NCI-H2081 treated with DMSO at 0.1 percent for 48 hours (cell line): ENCODE measurements at regions not wholly inside any gene's neighbourhood (a gene's known extent, or its start where the extent isn't known, plus 50 kb on each side); places are given as distances from the start of the nearest gene placed in this dataset.
"Not testable (repeated sequence)": the region's sequence is repeated elsewhere in the genome, so short reads cannot be mapped to it uniquely, and the experiment has no call there.

Experiments
- DNase-seq: peaks from one replicate; lab custom pipeline; 2025; lab: John Stamatoyannopoulos, UW

- no peak for DNase-seq
Measured at GRCh38 chr1:199044191-199044590, 405.4 kb downstream of the PTPRC start.

- DNase-seq = no peak
Measured at GRCh38 chr1:199046618-199047017, 407.8 kb downstream of the PTPRC start.

GRCh38 chr1:199054694-199055093 is 415.9 kb downstream of the PTPRC start:
- no peak for DNase-seq

- DNase-seq = no peak
Measured at GRCh38 chr1:199057322-199057721, 418.5 kb downstream of the PTPRC start.

GRCh38 chr1:199058281-199058680 is 419.4 kb downstream of the PTPRC start:
- DNase-seq = no peak

GRCh38 chr1:199064971-199065370 is 426.1 kb downstream of the PTPRC start:
- no peak for DNase-seq

GRCh38 chr1:199067483-199067882 is 428.6 kb downstream of the PTPRC start:
- no peak for DNase-seq

- DNase-seq = no peak
Measured at GRCh38 chr1:199071080-199071479, 432.2 kb downstream of the PTPRC start.

- DNase-seq = no peak
Measured at GRCh38 chr1:199073166-199073565, 434.3 kb downstream of the PTPRC start.

DNA sequence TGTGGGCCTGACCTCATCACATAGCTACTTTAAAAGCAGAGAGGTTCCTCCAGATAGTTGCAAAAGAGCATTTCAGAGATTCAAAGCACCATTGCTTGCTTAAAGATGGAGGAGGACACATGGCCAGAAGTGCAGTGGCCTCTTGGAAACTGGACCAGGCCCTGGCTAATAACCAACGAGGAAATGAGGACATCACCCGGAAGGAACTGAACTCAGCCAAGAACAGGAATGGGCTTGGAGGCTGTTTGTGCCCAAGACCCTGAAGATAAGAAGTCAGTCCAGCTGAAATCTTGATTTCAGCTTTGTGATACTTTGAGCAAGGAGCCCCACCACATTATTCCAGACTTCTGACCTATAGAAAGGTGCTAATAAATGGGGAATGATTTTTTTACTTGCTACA is 437.0 kb downstream of the PTPRC start:
- no peak for DNase-seq

- no peak for DNase-seq
Measured at GRCh38 chr1:199079994-199080393, 441.2 kb downstream of the PTPRC start.

GRCh38 chr1:199081739-199082138 is 442.9 kb downstream of the PTPRC start:
- DNase-seq = no peak

DNA sequence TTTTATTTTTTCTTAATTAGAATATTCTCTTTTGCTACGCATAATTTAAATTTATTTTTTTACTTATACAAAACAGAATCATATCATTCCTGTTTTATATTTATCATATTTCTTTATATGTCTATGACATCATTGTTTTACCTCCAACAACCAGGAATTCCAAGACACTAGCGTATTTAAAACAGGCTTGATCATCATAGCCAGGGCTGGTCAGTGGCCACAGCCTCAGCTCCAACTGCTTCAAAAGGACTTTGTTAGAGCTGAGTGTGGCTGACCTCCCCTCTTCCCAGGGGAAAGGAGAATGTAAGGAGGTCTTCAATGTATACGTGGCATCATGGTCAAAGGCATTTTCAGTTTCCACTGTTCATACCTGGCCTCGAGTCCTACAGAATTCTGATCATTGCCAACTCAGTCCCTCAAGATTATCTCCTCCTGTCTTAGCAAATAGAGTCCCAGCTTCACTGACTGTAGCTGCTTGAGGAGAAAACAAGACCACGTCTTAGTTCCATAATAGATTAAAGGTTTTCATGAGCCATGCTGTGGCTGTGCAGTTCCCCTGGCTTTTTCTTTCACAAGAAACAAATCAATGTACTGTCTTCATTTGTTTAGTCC is 444.0 kb downstream of the PTPRC start:
- DNase-seq = no peak

DNA sequence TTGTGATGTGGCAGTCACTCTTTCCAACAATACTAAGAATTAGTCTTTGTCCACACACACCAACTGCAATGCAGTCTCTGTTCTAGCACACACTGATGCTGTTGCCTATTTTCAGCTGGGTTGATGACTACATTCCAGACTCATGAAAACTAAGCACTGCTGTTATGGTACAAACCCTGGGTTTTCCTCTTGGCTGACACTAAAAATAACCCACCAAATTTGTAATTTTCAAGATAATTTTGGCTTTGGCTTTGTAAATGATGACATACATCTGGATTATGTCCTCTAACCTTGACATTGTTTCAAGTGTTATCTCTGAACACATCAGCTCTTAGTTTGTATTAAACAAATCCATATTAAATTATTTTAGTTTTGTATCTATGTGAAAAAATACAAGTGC is 444.8 kb downstream of the PTPRC start:
- no peak for DNase-seq

- no peak for DNase-seq
Measured at GRCh38 chr1:199084293-199084692, 445.5 kb downstream of the PTPRC start.

GRCh38 chr1:199085903-199086302 is 447.1 kb downstream of the PTPRC start:
- DNase-seq = no peak

DNA sequence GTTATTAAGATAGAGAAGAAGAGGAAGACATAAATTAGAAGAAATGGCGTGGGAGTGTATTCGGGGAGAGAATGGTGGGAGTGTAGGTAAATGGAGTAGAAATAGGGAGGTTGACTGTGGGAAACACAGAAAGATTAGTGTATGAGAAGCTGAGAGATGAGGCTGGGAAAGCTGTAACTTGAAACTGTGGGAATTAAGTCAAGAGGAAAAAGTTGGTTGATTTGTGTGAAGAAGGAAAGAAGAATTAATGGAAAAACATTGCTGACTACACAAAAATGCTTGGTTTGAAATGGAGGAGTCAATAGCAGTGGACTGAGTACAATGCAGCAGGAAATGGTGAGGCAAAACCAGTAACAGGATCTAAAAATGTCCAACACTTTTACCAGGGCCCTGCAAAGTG is 448.3 kb downstream of the PTPRC start:
- DNase-seq = no peak

DNA sequence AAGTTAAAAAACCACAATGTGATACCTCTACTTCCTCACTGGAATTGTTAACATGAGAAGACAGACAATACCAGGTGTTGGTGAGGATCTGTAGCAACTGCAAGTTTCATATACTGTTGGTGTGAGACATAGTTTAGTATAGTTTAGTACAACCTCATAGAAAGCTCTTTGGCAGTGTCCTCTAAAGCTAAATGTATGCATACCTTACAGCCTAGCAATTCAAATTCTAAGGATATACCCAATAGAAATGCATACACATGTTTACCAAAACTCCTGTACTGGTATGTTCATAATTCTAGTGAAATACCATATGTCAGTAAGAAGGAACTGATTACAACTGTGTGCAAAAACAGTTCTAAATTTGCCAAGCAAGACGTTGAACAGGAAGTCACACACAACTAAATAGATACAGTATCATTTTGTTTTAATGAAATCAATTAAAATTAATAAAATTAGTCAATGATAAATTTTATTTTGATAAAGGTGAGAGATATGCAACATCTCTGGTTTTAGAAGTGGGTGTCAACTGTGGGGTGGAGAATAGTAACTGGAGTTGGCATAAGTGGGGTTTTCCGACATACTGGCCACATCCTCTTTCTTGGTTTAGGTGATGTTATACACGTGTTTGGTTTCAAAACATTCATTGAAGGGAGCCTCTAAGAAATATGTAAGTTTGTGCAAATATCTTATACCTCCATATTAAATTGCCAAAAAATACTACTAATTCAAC is 450.7 kb downstream of the PTPRC start:
- DNase-seq = no peak

DNA sequence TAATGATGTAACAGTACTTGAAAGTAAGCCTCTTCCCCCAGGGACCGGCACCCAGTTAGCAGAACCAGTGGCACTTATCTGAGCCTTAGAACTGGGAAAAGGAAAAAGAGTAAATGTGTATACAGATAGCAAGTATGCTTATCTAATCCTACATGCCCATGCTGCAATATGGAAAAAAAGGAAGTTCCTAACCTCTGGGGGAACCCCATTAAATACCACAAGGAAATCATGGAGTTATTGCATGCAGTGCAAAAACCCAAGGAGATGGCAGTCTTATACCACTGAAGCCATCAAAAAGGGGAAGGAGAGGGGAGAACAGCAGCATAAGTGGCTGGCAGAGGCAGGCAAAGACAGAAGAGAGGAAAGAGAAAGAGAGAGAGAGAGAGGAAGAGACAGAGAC is 456.8 kb downstream of the PTPRC start:
- DNase-seq = not testable (repeated sequence)

DNA sequence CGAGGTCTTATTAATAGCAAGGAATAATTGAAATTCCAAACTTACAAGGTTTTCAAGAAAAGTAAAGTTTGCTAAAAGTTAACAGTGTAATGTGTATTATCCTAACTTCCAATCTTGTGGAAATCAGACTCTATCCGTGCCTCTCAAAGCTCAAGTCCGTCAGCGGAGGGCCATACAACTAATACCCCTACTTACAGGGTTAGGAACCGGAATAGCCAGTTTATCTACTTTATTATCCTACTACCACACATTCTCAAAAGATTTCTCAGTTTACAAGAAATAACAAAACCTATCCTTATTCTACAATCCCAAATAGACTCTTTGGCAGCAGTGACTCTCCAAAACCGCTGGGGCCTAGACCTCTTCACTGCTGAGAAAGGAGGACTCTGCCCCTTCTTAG is 457.8 kb downstream of the PTPRC start:
- DNase-seq = no peak

- no peak for DNase-seq
Measured at GRCh38 chr1:199098468-199098867, 459.6 kb downstream of the PTPRC start.

- no peak for DNase-seq
Measured at GRCh38 chr1:199101139-199101538, 462.3 kb downstream of the PTPRC start.

- DNase-seq = no peak
Measured at GRCh38 chr1:199101635-199102034, 462.8 kb downstream of the PTPRC start.

GRCh38 chr1:199102239-199102638 is 463.4 kb downstream of the PTPRC start:
- no peak for DNase-seq
